Left hindlimb (tissue), 1 donor: ENCODE measurements at regions not wholly inside any gene's neighbourhood (a gene's known extent, or its start where the extent isn't known, plus 50 kb on each side); places are given as distances from the start of the nearest gene placed in this dataset.

Source experiments
- DNase-seq: peaks from one replicate; pipeline ENCODE4 v3.0.0-alpha.2; 2018

GRCh38 chr16:80299416-80299815, 241.4 kb upstream of the DYNLRB2 start:
- DNase-seq = peak; percentile 43

- DNase-seq = no peak
Observed at GRCh38 chr16:80298676-80299075, 242.1 kb upstream of the DYNLRB2 start.

GRCh38 chr16:80296034-80296433, 244.8 kb upstream of the DYNLRB2 start:
- DNase-seq = no peak

- no peak for DNase-seq
Observed at GRCh38 chr16:80294172-80294571, 246.6 kb upstream of the DYNLRB2 start.

- no peak for DNase-seq
Observed at GRCh38 chr16:80288616-80289015, 252.2 kb upstream of the DYNLRB2 start.

GRCh38 chr16:80287674-80288073, 253.1 kb upstream of the DYNLRB2 start:
- DNase-seq = no peak

- DNase-seq = no peak
Observed at GRCh38 chr16:80285104-80285503, 255.7 kb upstream of the DYNLRB2 start.

GRCh38 chr16:80283466-80284392, 257.1 kb upstream of the DYNLRB2 start:
- no peak for DNase-seq

- DNase-seq = no peak
Observed at GRCh38 chr16:80280557-80280956, 260.2 kb upstream of the DYNLRB2 start.

- DNase-seq = no peak
Observed at GRCh38 chr16:80279656-80280055, 261.1 kb upstream of the DYNLRB2 start.

- no peak for DNase-seq
Observed at GRCh38 chr16:80277182-80277581, 263.6 kb upstream of the DYNLRB2 start.

GRCh38 chr16:80274576-80275191, 266.1 kb upstream of the DYNLRB2 start:
- no peak for DNase-seq

- DNase-seq = no peak
Observed at GRCh38 chr16:80273635-80274538, 266.9 kb upstream of the DYNLRB2 start.

GRCh38 chr16:80265624-80266306, 275.0 kb upstream of the DYNLRB2 start:
- no peak for DNase-seq

GRCh38 chr16:80263848-80264694, 276.7 kb upstream of the DYNLRB2 start:
- no peak for DNase-seq

GRCh38 chr16:80263181-80263823, 277.5 kb upstream of the DYNLRB2 start:
- no peak for DNase-seq

- DNase-seq = no peak
Observed at GRCh38 chr16:80260906-80261311, 279.9 kb upstream of the DYNLRB2 start.

- DNase-seq = no peak
Observed at GRCh38 chr16:80259290-80259805, 281.4 kb upstream of the DYNLRB2 start.

- DNase-seq = no peak
Observed at GRCh38 chr16:80258407-80258806, 282.4 kb upstream of the DYNLRB2 start.

- DNase-seq = no peak
Observed at GRCh38 chr16:80254970-80255369, 285.8 kb upstream of the DYNLRB2 start.

- no peak for DNase-seq
Observed at GRCh38 chr16:80253741-80254140, 287.1 kb upstream of the DYNLRB2 start.
